ENCODE measurements at regions not wholly inside any gene's neighbourhood (a gene's known extent, or its start where the extent isn't known, plus 50 kb on each side); places are given as distances from the start of the nearest gene placed in this dataset.

DNA sequence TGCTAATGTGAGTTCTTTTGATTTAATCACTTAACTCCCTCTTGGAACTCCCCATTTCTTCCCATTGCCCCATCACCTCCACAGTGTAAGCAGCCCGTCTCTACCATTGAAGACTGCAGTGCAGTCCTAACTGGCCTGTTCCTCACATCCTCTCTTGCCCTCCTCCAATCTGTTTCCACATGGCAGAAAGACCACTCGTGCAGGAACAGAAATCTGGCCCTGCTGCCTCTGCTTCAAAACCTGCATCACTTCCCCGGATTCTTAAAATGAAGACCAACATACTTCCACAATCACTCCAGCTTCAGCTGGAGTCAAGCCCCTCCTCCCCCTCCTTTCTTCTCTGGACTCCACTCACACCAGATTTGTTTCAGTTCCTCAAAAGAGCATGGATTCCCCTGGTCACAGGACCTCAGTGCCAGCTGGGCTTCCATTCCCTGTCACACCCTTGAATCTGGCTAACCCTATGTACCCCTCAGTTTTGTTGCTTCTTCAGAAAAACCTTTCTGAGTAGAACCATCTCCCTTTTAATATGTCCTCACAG is 802.3 kb downstream of the MAFB start:
- peaks cover 9% of the 10 kb centered on the region for H3K4me1 ChIP-seq (replicated peaks)
- H3K36me3 ChIP-seq, result no peaks in the 10 kb centered on the region
- H3K4me3 ChIP-seq, result no peak overlapping the region
- peak in 1 of 2 experiments; percentile 10 for DNase-seq (ENCODE audit: low read depth in 1 of 2, low spot score in 2 of 2)
- H3K9me3 ChIP-seq (replicated peaks), result no peaks in the 10 kb centered on the region
- H3K27me3 ChIP-seq (replicated peaks), result no peaks in the 10 kb centered on the region
- no peak overlapping the region for H3K27ac ChIP-seq

DNA sequence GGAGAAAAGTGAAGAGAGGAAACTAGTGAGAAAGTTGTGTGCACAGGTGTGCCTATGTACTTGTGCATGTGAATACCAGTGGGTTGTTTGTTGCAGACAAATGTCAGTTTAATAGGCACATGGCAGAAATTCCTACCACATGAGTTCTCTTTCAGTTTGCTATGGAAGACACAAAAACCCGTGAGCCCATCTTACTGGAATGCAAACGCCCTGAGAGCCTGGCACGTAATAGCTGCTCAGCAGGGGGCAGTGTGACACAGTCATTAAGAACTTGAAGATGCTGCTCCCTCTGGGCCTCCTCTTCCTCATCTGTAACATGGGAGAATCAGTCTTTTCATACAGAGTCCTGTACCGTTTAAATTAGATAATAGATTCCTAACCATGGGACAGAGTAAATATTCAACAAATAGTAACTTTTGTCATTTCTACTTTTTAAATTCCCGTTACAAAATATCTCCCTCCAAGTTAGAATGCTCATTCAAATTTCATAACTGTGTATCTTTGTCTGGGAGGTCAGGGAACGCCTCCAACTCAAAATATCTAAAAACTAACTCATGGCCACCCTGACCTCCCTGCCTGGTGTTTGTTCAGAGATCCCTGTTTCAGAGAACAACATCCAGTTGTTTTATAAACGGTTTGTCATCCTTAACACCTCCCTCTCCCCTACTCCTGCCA is 802.9 kb downstream of the MAFB start:
- DNase-seq (ENCODE audit: low read depth in 1 of 2, low spot score in 2 of 2), result peak; percentile 74 to 83
- no peaks in the 10 kb centered on the region for H3K27me3 ChIP-seq (replicated peaks)
- H3K4me3 ChIP-seq, result no peak overlapping the region
- H3K27ac ChIP-seq, result 0 out of 2 replicates have a peak overlapping the region, but pooled peaks have one; percentile 6
- peaks cover 9% of the 10 kb centered on the region for H3K4me1 ChIP-seq (replicated peaks)
- H3K36me3 ChIP-seq, result no peaks in the 10 kb centered on the region
- H3K9me3 ChIP-seq (replicated peaks), result no peaks in the 10 kb centered on the region

DNA sequence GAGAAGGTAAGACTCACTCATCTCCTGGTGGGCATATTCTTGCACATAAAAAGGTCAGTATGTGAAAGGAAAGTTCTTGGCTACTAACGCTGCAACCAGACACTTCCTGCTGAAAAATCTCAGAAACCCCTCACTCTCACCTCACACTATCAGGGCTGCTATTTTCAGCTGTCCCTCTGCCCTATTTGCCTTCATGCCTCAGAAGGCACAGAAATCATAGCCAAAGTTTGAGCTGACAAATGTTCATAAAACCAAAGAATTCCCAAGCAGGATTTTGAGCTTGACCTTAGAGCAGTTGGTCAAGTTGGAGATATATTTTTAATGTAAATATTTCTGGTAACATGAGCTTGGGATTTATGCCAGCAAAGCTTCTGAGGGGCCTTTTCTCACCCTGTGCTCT is 806.2 kb downstream of the MAFB start:
- H3K36me3 ChIP-seq, result no peaks in the 10 kb centered on the region
- no peaks in the 10 kb centered on the region for H3K27me3 ChIP-seq (replicated peaks)
- no peak for DNase-seq (ENCODE audit: low read depth in 1 of 2, low spot score in 2 of 2)
- no peak overlapping the region for H3K4me3 ChIP-seq
- H3K4me1 ChIP-seq (replicated peaks), result peaks cover 9% of the 10 kb centered on the region
- no peak overlapping the region for H3K27ac ChIP-seq
- no peaks in the 10 kb centered on the region for H3K9me3 ChIP-seq (replicated peaks)

DNA sequence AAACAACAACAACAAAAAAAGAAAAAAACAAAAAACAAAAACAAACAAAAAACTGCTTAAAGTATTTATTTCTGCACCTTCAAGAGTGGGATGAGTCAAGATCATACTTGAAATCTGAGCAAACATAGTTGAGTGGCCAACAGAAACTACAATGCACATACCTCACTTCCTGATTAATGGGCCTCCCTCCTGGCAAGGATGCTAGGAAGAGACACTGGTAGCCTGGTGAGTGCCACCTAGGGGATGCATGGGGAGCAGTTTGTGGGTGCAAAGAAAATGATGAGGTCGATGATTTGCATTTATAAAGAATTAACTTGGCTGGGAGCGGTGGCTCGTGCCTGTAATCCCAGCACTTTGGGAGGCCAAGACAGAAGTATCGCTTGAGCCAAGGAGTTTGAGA is 808.1 kb downstream of the MAFB start:
- Histone ChIP-seq H3K4me1 (replicated peaks) (peaks cover 5% of the 10 kb centered on the region), H3K9me3 (replicated peaks) (no peaks in the 10 kb centered on the region), H3K4me3 (no peak overlapping the region), H3K27me3 (replicated peaks) (no peaks in the 10 kb centered on the region), H3K27ac (no peak overlapping the region), H3K36me3 (no peaks in the 10 kb centered on the region)
- DNase-seq (ENCODE audit: low read depth in 1 of 2, low spot score in 2 of 2), result peak in 1 of 2 experiments; percentile 7

DNA sequence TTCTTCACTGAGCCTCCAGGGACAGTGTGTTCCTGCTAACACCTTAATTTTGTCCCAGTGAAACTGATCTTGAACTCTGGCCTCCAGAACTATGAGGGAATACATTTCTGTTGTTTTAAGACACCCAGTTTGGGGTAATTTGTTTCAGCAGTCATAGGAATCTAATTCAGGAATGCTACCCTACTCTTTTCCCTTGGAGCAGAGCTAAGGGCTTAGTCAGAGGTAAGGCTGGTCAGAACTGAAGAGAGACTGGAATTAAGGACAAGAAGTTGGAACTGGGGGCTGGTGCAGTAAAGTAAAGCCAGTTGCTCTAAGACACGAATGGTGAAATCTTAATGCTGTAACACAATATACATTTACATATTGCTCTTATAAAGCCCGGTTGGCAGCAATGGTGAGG is 809.7 kb downstream of the MAFB start:
- DNase-seq (ENCODE audit: low read depth in 1 of 2, low spot score in 2 of 2), result no peak
- Histone ChIP-seq H3K4me3 (no peak overlapping the region), H3K36me3 (no peaks in the 10 kb centered on the region), H3K4me1 (replicated peaks) (no peaks in the 10 kb centered on the region), H3K27ac (no peak overlapping the region), H3K27me3 (replicated peaks) (no peaks in the 10 kb centered on the region), H3K9me3 (replicated peaks) (no peaks in the 10 kb centered on the region)

DNA sequence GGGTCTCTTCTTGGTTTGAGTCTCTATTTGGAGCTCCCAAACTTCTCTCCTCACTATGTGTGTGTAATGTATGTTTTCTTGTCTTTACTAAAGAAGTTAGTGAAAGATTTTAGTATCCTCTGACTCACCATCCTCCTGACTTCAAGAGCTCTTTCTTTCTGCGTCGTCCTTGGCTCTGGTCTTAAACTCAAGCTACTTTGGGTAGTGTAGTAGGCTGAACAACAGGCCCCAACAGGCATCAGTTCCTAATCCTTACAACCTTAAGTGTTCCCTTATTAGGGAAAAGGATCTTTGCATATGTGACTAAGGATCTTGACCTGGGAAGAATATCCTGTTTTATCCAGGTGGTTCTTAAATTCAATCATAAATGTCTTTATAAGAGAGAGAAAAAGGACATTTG is 810.2 kb downstream of the MAFB start:
- H3K4me3 ChIP-seq, result no peak overlapping the region
- no peaks in the 10 kb centered on the region for H3K9me3 ChIP-seq (replicated peaks)
- no peaks in the 10 kb centered on the region for H3K4me1 ChIP-seq (replicated peaks)
- H3K36me3 ChIP-seq, result no peaks in the 10 kb centered on the region
- DNase-seq (ENCODE audit: low read depth in 1 of 2, low spot score in 2 of 2), result no peak
- H3K27me3 ChIP-seq (replicated peaks), result no peaks in the 10 kb centered on the region
- H3K27ac ChIP-seq, result no peak overlapping the region

DNA sequence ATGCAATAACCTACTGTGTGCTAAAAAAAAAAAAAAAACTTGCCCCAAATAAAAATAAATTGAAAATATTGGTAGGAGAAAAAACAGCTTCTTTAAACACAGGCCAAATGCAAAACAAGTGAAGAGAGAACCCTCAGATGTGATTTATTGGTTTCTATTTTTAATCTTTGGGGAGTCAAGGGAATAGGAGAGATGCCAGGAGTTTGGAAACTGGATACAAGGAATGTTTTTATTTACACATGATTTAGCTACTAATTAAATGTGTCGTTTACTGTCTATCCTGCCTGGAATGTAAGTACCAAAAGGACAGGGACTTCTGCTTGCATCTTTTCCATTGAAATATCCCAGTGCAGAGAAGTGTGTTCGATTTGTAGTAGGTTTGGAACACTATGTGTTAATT is 810.7 kb downstream of the MAFB start:
- H3K27me3 ChIP-seq (replicated peaks), result no peaks in the 10 kb centered on the region
- no peaks in the 10 kb centered on the region for H3K36me3 ChIP-seq
- H3K4me3 ChIP-seq, result no peak overlapping the region
- H3K9me3 ChIP-seq (replicated peaks), result no peaks in the 10 kb centered on the region
- H3K27ac ChIP-seq, result no peak overlapping the region
- DNase-seq (ENCODE audit: low read depth in 1 of 2, low spot score in 2 of 2), result no peak
- H3K4me1 ChIP-seq (replicated peaks), result no peaks in the 10 kb centered on the region

DNA sequence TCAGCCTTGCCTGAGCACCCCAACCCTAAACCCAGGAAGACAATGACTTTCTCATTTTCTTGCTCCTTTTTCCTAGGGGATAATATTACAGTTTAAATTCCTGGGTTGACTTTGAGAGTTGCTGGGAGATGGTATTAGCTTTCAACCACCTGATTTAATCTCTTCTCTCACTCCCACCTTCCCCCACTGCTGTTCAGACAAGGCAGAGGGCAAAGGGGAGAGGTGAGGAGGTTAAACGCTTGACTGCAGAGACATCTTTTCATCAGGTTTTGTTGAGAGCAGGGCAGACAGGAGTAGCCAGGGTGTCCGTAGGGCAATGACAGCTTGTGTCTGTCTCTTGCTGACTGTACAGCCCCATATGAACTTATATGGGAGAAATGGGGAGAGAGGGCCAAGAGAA is 811.2 kb downstream of the MAFB start:
- no peaks in the 10 kb centered on the region for H3K9me3 ChIP-seq (replicated peaks)
- H3K36me3 ChIP-seq, result no peaks in the 10 kb centered on the region
- H3K4me1 ChIP-seq (replicated peaks), result no peaks in the 10 kb centered on the region
- H3K27ac ChIP-seq, result no peak overlapping the region
- no peak for DNase-seq (ENCODE audit: low read depth in 1 of 2, low spot score in 2 of 2)
- no peaks in the 10 kb centered on the region for H3K27me3 ChIP-seq (replicated peaks)
- no peak overlapping the region for H3K4me3 ChIP-seq

DNA sequence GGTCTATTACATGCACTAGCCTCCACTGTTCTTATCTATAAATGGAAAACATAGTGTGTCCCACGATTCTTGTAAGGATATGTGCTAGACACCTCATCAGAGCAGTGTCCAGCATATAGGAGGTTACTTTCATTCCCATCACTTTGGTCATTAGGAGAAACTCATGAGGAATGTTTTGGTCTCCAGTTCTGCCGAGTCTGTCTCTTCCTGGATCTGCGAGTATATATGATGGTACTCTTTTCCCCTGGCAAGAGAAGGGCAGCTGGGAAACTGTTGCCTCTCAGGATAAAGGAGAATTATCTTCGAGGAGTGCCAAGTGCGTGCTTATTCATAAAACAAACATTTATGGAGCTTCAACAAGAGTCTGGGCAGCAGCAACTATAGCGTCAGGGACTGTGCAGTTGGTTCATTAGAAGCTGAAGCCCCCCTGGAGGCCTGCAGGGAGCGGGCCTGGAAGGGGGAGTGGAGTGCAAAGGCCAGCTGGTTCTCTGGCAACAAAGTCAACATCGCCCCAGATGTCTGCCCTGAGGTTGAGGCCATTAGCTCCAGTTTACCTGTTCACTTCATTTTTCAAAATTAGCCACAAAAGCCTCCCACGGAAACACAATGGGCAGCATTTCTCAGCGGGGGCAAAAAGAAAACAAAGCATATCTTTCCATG is 811.9 kb downstream of the MAFB start:
- Histone ChIP-seq H3K9me3 (replicated peaks) (no peaks in the 10 kb centered on the region), H3K4me3 (no peak overlapping the region), H3K27me3 (replicated peaks) (no peaks in the 10 kb centered on the region), H3K4me1 (replicated peaks) (no peaks in the 10 kb centered on the region), H3K36me3 (no peaks in the 10 kb centered on the region), H3K27ac (no peak overlapping the region)
- no peak for DNase-seq (ENCODE audit: low read depth in 1 of 2, low spot score in 2 of 2)

DNA sequence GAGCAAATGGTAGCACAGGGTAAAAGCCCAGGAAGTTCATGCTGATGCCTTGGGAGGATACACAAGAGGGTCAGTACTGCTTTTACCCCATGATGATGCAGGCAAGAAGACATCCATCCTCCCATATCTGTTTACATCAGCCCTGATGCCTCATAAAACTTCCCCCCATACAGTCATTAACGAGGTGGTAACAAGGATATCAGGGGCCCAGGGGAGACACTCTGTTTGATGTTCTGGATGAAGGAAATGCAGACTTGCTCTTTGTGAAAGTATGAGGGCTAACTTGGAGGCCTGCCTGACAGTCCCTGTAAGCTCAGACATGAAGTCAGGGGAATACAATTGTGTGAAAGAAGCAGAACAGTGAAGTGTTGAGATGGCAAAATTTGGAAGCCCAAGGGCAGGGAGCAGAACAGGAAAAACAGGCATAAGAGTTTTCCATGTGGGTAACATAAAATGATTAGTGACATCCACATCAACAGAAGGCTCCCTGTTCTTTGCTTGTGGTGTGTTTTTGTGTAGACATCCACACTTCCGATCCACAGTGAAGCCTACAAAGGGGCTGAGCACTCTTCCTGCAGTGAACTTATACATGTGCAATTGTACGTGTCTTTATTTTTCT is 813.4 kb downstream of the MAFB start:
- H3K4me1 ChIP-seq (replicated peaks), result no peaks in the 10 kb centered on the region
- DNase-seq (ENCODE audit: low read depth in 1 of 2, low spot score in 2 of 2), result no peak
- no peaks in the 10 kb centered on the region for H3K27me3 ChIP-seq (replicated peaks)
- H3K27ac ChIP-seq, result no peak overlapping the region
- no peaks in the 10 kb centered on the region for H3K9me3 ChIP-seq (replicated peaks)
- H3K4me3 ChIP-seq, result no peak overlapping the region
- H3K36me3 ChIP-seq, result no peaks in the 10 kb centered on the region

DNA sequence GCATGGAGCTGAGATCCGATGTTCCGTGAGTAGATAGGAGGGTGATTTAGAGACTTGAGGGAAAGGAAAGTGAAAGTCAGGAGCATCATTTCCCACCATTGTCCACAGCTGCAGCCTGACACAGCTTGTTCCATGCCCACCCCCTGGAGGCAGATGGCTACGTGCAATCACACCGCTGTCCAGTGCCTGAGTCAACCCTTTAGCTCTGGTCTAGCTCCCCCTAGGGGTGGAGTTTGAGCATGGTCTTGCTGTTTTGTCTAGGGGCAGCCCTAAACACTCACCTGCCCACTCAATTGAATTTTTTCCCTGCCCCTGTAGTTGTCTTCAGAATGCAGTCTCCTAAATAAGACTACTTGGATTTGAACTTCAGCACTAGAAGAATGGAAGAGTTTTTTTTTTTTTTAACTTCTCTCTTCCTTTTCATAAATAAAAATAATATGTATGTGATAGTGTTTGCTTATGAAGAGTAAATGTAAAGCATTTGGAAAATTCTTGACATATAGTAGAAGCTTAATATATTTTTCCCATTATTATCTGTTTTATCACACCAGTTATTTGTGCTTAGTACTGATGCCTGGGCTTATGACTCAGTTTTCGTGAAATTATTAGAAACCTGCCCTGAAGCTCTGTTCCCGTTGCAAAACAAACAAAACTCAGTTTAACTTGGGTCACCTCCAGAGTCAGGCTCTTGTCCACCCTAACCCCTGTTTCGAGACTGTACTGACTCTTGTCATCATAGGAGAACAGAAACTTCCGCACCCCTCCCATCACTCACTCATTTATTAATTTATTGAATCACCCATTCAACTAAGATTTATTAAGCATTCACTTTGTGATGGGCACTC is 814.8 kb downstream of the MAFB start:
- no peaks in the 10 kb centered on the region for H3K9me3 ChIP-seq (replicated peaks)
- H3K27ac ChIP-seq, result no peak overlapping the region
- no peaks in the 10 kb centered on the region for H3K36me3 ChIP-seq
- peak; percentile 32 to 73 for DNase-seq (ENCODE audit: low read depth in 1 of 2, low spot score in 2 of 2)
- no peaks in the 10 kb centered on the region for H3K4me1 ChIP-seq (replicated peaks)
- no peaks in the 10 kb centered on the region for H3K27me3 ChIP-seq (replicated peaks)
- no peak overlapping the region for H3K4me3 ChIP-seq

DNA sequence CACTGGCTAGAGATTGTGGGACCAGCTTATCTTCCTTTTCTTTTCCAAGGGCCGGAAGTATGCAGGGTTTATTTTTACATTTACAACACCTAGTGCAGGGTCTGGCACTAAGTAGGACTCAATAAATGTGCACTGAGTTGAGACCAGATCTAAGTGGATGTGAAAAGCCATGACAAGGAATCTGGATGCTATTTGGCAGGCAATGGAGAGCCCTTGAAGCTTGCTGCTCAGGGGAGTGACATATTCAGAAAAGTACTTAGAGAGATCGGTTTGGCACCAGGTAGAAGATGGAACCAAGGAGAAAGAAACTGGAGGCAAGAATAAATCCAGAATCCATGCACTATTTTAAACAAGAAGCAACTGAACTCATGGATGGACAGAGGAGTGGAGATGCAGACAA is 815.8 kb downstream of the MAFB start:
- no peaks in the 10 kb centered on the region for H3K36me3 ChIP-seq
- no peaks in the 10 kb centered on the region for H3K27me3 ChIP-seq (replicated peaks)
- no peaks in the 10 kb centered on the region for H3K9me3 ChIP-seq (replicated peaks)
- H3K4me1 ChIP-seq (replicated peaks), result no peaks in the 10 kb centered on the region
- no peak for DNase-seq (ENCODE audit: low read depth in 1 of 2, low spot score in 2 of 2)
- H3K4me3 ChIP-seq, result no peak overlapping the region
- no peak overlapping the region for H3K27ac ChIP-seq

DNA sequence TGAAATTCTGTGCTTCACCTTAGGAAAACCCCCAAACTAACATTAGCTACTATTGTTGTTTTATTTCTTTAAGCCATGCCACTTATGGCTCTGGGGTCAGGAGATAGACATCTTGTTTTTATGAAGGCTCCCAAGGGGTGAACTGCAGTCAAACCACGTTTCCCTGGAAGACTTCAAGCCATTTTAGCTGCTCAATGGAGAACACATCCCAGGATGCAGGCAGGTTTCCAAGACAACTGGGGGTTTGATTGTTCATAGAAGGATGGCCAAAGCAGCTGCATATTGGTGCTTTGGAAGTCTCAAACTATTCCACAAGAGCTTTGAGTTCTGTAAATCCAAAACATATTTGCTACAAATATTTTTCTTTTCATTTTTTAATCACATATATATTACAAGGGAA is 818.0 kb downstream of the MAFB start:
- H3K27me3 ChIP-seq (replicated peaks), result no peaks in the 10 kb centered on the region
- no peaks in the 10 kb centered on the region for H3K36me3 ChIP-seq
- no peak overlapping the region for H3K27ac ChIP-seq
- DNase-seq (ENCODE audit: low read depth in 1 of 2, low spot score in 2 of 2), result no peak
- no peak overlapping the region for H3K4me3 ChIP-seq
- H3K4me1 ChIP-seq (replicated peaks), result no peaks in the 10 kb centered on the region
- H3K9me3 ChIP-seq (replicated peaks), result no peaks in the 10 kb centered on the region
